GM19324 (cell line): ENCODE measurements at regions not wholly inside any gene's neighbourhood (a gene's known extent, or its start where the extent isn't known, plus 50 kb on each side); places are given as distances from the start of the nearest gene placed in this dataset.
"Not testable (repeated sequence)": the region's sequence is repeated elsewhere in the genome, so short reads cannot be mapped to it uniquely, and the experiment has no call there.

ENCODE experiments used
- ATAC-seq: cut with Tn5 transposase; IDR thresholded peaks from one replicate; pipeline ENCODE4 v1.9.1; 2021; ENCODE audit warnings: mild to moderate bottlenecking, moderate library complexity; ENCODE audit not compliant: unreplicated experiment, low FRiP score

DNA sequence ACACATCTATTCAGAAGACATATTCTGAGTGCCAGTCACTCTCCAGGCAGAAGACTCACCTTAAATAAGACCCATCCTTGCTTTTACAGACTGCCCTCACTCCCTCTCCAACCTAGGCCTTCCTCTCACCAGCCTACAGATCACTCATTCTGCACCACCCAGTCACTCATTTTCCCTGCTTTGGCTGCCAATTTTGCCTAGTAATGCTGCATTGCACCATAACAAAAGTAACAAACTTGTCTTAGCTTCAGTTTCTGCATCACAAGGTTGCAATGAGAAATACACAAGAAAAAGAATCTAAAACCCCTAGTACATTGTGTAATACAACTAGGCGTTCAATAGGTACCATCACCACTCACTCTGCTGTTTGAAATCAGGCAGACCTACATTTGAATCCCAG, 292.4 kb downstream of the PLPP3 start:
- ATAC-seq, result no peak

DNA sequence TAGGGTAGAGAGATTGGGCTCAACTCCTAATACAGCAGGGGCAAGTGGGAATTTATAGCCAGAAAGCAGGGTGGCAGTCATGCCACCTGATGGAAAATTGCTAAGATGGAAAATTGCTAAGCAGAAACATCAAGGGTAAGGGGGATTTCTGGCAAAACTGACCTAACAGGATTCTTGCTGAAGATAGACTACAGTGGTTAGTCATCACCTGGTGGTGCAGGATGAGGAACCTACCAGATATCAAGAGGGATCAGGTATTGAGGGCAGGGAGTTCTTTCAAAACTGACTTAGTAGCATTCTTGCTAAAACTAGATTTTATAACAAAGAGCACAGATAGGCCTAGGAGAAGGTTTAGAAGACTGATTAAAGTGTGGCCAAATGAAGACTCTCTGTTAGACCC, 292.9 kb downstream of the PLPP3 start:
- ATAC-seq, result no peak

DNA sequence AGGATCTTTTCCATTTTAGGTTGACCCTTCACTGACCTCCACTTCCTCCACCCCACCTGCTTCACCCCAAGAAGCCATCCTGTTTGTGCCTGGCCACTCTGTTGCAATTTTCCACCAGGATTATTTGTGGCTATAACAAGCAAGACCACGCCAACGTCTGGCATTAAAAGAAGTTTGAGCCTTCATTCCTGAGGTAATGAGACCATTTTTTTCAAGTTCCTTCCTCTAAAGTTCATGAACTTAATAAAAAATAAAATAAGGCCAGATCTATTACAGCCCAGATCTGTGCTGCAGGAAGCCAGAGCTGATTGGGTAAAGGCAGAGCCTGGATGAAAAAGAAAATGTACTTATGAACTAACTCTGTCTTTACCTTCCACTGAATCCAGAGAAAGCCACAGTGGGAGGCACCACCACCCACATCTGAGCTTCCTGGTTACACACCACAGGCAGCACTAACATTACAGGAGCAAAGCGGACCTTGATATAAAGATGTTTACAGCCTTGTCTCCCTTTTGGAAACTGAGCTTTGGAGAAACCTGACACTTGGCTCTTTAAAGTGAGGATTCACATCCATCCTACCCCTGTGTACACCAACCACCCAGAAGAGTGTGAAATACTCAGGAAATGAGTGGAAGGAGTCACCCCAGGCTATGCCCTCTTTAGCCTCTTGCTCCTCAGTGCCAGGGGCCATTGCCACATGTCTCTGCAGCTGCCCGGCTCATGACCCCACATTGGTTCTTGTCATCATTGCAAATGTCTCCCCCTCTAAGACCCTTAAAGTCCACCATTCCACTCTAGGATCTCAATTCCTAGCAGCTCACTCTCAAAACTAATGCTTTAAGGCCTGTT, 293.6 kb downstream of the PLPP3 start:
- no peak for ATAC-seq

DNA sequence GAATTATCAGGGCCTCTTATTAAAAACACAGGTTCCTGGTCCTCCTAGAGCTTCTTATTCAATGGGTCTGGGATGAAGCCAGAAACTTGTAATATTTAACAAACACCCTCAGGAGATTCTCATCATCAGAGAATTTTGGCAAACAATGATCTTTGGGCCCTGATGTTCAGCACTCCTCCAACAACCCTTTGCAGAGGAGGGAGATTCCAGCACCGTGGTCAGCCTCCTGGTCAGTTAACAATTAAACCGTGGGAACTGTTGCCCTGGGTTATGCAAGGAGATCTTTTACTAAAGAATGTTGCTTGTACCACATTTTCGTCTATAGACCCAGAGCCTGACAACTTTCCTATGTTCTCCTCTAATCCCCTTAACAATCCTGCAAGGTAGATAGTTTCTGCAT, 294.4 kb downstream of the PLPP3 start:
- no peak for ATAC-seq

DNA sequence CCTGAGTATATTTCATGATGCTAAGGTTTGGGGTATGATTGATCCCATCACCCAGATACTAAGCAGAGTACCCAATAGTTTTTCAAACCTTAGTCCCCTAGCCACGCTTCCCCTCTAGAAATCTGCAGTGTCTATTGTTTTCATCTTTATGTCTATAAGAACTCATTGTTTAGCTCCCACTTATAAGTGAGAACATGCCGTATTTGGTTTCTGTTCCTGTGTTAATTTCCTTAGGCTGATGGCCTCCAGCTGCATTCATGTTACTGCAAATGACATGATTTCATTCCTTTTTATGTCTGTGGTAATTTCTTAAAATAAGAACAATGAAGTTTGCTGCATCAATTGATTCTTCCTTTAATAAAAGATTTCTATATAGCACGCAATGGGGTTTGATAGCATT, 301.3 kb downstream of the PLPP3 start:
- ATAC-seq, result no peak

DNA sequence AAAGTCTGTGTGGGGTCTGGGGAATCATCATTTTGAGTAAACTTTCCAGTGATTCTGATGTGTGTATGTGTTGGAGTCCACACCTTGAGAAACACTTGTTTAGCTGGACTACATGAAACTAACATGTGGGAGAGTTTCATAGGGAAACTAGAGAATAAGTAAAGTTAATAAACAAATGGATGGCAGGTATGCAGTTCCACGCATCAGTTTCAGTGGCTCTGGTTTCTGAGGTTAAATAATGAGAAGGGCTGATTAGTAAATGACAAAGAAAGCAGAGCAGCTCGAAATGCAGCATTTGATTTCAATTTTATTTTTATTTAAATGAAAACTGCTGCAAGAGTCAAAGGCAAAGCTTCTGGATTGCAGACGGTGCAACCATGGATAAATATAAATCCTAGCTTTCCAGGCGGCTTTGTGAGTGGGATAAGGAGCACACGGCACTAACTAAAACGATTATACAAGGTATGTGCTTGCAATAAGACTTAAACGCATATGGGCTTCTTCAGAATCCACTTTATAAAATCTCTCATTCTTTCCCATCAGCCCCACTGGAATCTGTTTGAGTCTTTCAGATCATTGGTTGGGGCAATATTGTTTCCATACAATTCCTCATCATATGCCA, 310.7 kb downstream of the PLPP3 start:
- ATAC-seq, result no peak

DNA sequence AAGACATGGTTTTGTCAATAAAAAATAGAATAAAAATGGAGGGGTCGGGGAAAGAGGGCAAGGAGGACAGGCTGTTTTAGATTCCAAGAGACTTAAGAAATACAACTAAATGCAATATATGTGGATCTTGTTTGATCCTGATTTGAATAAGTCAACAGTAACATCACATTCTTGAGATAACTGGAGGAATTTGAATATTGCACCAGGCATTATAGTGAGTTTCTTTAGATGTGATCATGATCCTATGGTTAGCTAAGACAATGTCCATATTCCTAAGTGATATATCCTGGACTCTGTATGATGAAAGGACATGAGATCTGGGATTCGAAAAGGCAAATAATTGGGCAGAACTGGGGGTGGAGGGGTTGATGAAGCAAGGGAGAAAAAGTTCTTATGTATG, 311.8 kb downstream of the PLPP3 start:
- no peak for ATAC-seq

DNA sequence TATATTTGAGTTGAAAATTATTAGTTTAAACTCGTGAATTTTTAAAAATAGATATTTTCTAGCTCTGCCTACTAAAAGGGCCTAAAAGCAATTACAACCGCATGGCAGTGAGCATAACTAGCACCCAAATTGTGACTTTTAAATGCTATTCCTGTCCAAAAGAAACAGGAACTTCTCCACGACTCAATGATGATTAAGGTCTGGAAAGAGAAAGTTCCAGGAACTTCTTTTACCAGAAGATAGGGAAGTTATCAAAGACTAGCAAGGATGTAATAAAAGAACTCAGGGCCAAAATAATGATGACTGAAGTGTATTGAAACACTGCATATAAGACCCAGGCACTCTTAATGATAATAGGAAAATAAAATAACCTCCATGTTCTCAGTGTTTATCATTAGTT, 313.0 kb downstream of the PLPP3 start:
- no peak for ATAC-seq

DNA sequence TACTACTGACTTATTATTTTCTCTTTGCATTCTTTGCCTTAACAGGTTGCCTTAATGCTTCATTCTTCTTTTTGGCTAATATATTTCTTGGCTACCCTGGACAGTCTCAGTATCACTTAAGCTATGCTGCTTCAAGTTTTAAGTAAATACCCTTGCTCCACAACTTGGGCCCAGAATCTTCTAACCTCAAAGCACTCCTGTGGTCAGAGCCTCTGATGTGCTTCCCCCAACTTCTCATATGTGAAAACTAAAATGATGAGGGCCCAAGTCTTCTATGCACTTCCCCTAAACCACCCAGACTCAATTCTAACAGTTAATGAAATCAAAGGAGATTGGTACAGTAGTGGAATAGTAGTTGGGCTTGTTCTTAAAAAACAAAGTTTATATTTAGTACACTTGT, 314.1 kb downstream of the PLPP3 start:
- ATAC-seq, result no peak

DNA sequence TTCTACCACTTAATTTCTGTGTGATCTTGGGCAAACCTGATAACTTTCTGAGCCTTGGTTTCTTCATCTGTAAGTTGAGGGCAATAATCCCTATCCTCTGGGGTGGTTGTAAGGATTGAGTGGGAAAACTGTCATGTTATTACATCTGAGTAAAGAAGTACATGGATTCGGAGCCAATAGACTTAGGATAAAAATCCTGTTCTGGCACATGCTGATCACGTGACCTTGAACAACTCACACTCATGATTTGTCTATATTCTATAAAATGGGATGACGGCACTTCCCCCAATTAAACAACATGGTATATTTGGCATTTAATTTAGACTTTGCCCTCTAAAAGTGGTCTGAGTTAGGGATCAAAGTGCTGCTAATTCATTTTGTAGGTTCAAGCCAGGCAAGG, 315.5 kb downstream of the PLPP3 start:
- ATAC-seq, result no peak

DNA sequence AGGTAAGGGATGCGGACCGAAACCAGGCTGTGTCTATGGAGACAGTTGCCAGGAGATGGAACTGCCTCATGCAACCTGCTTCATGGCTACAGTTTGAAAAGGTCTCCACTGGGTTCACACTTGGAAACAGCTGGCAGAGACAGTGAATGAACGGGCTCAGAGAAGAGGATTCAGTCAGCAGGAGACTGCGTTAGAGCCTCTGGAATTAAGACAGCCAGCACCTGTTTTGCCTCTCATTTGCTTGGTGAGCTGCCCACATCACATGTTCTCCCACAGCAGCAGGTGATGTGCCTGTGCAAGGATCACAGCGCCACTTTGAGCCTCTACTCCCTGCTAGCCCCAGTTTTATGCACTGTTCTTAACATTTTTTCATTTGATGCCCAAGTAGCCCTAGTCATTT, 321.0 kb downstream of the PLPP3 start:
- no peak for ATAC-seq

DNA sequence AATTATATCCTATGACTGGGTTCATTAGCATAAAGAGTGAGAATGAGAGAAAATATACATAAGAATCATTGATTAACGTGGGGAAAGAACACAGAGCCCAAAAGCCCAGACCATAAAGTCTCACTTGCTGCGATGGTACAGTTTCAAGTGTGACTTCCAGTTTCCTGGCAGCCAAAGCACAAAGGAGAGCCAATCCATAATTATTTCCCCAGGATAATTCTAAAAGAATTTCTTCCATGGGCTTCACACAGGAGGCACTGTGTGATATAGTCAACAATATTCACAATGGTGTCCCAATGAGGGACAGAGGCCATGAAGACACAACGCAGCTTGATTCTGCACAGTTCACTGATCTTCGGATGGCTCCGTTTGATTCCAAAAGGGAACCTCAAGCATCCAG, 321.6 kb downstream of the PLPP3 start:
- ATAC-seq, result no peak

DNA sequence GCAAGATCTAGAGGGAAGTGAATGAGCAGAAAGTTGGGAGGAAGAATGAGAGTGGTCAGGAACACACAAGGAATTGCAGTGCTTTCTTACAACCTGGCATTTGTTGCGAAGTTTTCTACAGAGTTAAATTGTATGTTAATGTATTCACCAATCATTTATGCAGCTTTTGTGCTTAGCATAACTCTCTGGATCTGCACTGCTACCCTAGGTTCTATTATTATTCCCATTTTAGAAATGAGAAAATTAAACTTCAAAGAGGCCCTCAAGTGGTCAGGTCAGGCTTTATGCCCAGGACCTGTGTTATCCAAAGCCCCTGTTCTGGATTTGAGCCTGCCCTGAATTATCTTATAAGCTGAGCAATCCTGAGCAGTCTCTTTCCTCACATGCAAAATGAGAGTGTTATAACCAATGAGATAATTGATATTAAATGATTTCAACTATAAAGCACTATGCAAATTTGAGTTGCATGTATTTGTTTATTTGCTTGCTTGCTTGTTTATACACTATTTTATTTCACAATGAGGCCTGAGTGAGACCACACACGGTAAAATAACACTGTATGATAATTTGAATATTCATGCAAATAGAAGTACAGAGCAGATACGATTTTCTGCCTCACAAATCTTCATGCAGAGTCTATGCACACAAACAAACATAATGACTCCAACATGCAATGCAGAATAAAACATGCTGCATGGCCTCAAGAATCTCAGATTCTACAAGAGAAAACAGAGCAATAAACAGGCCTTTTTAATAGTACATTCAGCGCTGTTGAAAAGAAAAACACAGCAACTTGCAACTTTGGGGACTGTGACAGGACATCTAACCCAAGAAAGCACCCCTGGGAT, 323.0 kb downstream of the PLPP3 start:
- ATAC-seq, result no peak

DNA sequence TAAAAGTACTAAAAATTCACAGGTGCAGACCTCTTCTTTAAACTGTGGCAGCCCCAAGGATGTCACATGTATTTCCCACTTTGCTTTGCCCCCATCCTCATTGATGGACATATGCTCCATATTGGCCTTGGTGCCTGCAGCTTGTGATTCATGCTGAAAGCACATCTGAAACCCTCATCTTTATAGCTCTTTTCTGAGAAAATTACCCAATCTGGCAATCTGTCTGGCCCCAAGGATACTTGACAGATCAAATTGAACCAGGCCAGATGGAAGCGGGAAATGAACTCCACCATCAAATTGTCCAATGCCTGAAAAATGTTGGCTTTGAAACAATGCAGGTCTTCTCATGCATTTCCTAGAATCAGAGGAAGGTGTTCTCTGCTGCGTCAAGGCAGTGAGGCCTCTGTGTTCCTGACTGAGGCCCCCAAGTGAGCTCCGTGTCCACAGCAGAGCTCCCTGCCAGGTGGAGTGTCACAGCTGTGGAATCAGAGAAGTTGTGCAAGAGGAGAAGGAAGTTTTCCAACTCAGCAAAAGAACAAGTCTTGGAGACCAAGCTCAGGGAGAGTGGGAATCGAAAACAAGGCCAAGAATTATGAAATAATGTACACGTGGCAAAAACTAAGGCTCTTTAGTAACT, 323.7 kb downstream of the PLPP3 start:
- no peak for ATAC-seq

DNA sequence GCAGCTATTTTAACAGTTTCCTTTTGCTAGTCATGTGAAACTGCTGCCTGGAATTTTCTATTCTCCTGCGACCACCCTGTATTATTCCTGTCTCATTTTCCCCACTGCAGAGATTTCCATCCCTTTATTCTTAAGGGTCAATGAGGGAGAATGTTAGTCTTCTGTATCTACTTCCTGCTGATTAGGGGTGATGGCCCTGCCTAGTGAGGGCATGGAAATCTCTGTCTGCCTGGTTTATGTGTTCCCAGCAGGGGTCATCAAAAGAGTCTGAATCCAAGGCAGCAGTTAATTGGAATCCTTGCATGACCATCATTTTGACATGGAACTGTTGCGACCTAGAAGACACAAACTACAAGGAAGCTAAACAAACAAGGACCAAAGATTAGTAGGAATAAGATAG, 325.2 kb downstream of the PLPP3 start:
- no peak for ATAC-seq

DNA sequence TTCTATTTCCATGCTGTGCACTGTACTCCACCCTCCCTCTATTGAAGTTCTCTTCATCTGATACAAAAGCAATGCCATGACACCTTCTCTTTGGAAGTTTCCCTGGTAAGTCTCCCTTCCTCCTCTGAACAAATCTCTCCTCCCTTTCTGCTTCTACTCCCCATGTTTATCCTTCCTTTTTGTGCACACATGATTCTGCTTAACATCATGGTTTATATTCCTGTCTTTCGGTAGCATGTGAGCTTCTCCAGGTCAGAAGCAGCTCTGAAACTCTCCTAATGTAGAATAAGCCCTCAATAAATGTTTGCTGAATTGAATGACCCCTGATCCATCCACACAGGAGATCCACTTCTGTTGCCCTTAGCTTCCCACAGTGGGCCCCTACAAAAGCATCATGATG, 328.6 kb downstream of the PLPP3 start:
- ATAC-seq, result no peak

DNA sequence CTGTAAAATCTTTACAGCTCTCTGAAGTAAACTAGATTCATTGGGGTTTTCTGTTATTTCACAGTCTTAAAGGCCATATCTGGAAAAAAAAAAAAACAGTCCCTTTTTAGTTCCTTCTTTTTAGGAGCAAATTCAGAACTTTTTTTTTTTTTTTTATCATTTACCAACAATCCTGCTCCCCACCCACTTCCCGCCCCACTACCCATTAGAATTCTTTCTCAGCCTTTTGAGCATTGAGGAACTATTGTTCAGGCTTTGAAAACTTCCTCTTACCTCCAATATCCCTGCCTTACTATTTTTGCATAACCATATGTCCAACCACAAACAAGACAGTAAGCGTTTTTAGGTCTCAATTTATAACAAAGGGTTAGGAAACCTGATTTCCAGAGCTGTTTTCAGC, 330.1 kb downstream of the PLPP3 start:
- ATAC-seq, result no peak

DNA sequence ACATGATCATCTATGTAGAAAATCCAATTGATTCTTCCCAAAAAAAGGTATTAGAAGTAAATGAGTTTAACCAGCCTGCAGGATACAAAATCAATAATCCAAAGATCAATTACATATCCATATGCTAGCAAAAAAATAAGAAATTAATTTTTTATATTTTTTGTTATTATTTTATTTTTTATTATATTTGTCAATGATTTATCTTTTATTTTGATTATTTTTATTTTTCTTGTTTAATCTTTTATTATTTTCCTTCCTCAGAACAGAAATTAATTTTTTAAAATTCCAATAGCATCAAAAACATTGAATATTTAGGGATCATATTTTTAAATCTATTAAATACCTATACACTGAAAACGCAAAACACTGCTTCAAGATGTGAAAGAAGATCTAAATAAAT, 331.2 kb downstream of the PLPP3 start:
- no peak for ATAC-seq

DNA sequence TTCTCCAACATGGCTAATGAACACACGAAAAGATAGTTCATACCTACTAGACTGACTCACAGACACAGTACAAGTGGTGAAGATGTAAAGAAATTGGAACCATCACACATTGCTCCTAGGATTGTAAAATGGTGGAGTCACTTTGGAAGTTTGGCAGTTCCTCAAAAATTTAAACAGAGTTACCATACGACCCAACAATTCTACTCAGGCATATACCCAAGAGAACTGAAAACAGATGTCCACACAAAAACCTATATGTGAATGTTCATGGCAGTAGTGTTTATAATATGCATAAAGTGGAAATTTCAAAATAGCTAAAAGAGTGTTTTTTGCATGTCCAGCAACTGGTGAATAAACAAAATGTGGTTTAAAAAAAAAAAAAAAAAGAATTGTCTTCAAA, 332.6 kb downstream of the PLPP3 start:
- not testable (repeated sequence) for ATAC-seq

DNA sequence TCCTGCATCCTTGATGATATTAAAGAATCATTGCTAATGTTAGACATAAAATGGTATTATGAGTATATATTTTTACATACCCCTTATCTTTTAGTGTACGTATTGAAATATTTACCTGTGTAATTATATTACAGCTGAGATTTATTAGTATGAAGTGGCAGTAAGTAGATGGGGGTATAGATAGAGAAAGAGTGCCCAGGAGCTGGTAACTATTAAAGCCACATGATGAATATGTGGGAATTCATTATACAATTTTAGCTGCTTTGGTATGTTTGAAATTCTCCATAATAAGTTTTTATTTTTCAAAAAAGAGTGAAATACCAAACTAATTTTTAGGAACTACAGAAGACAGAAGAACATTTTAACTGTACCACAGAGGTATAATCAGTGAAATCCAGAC, 339.0 kb downstream of the PLPP3 start:
- ATAC-seq, result no peak

DNA sequence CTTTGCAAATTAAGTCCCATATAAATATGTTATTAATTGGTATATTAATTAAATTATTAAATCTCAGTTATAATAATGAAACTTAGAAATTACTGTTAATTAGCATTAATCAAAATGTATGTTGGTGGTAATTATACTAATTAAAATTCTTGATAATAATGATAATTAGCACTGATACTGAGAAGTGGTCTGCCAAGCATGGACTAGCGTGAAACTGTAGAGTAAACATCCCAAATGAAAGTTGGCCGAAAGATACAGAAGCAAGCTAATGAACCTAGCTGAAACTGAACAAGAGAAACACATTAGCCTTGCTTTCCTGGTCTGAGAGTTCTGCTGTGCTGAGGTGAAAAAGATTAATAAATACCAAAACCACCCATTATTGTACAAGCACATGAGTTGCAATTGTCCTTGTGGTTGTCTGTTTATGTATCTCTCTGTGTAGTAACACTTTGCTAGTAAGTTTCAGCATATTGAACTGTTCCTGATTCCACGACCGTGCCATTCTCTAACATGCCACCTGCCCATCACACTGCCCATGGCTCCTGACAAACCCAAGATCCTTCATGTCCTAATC, 341.8 kb downstream of the PLPP3 start:
- no peak for ATAC-seq
